C4-2B (cell line): ENCODE measurements at regions not wholly inside any gene's neighbourhood (a gene's known extent, or its start where the extent isn't known, plus 50 kb on each side); places are given as distances from the start of the nearest gene placed in this dataset.

Source experiments
- CTCF ChIP-seq: fragments of 450-650 bp; conservative IDR thresholded peaks from 2 replicates; pipeline ENCODE4 v1.5.1; 2017; ENCODE audit warnings: mild to moderate bottlenecking
- ZFX ChIP-seq: fragments of 450-650 bp; IDR thresholded peaks from 2 replicates; pipeline ENCODE4 v1.6.1; 2017

DNA sequence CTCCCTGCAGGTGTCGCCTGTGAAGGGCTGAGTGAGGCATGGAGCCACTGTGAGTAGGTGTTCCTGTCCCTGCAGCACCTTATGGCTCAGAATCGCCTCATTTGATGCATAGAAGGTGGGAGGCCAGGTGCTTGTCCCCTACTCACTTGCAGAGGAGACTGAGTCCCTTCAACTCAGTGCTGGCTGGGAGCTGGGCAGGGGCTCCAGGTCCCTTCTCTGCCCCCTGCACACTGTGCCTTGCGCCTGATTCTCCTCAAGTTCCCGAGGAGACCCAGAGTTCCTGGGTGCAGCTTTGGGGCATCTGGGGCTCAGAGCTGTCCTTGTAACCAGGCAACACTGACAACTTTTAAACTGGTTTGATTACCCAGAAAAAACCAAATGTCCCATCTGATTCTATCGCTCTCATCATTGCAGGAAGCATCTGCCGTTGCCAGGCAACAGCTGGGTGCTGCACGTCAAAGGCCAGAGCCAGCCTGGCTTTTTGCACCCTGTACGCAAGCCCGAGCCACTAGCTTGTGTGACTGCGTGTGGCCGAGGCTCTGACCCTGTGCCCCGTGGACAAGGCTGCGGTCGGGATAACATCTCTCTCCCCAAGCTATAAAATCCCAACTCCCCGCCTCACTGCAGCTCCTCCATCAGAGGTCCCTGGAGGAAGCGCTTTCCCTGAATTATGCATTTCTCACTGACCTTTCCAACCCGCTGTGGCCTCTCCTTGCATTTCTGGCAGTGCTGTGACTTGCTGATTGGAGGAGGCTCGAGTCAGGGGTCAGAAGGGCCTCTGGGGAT lies 130.8 kb upstream of the HDAC4 start:
- TF ChIP-seq CTCF (no peak), ZFX (no peak)
